ENCODE measurements at regions not wholly inside any gene's neighbourhood (a gene's known extent, or its start where the extent isn't known, plus 50 kb on each side); places are given as distances from the start of the nearest gene placed in this dataset.

DNA sequence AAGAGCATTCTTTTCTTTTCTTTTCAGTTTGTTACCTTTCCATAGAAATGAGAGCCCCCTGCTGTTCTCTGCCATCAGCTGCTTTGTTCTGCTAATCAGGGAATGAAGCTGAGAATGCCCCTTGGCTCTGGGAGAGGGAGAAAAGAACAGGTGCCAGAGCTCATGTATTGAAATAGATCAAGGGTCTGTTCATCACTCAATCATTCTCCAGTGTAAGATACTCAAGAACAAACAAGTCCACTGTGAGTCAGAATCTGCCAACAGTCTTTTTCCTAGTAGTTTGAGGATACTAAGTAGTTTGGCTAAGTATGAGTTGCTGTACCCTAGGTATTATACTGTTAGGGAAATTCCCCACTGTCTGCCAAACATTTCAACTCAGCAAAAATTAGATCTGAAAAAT, 144.3 kb downstream of the RTL3 start:
- TF ChIP-seq CTCF (IDR thresholded peaks at IDR 0.05; ENCODE audit: insufficient read depth, low read length, poor library complexity, severe bottlenecking) = no peak
- no peak for TF ChIP-seq EZH2phosphoT487 (conservative IDR thresholded peaks at IDR 0.05; ENCODE audit: low read length)

Measured in SU-DHL-6 (cell line).